ENCODE measurements at regions not wholly inside any gene's neighbourhood (a gene's known extent, or its start where the extent isn't known, plus 50 kb on each side); places are given as distances from the start of the nearest gene placed in this dataset.

- no peak for DNase-seq
Measured at GRCh38 chr2:46239175-46239846, 57.9 kb upstream of the EPAS1 start.

- peak; percentile 48 for DNase-seq
Measured at GRCh38 chr2:46239847-46240181, 57.4 kb upstream of the EPAS1 start.

DNA sequence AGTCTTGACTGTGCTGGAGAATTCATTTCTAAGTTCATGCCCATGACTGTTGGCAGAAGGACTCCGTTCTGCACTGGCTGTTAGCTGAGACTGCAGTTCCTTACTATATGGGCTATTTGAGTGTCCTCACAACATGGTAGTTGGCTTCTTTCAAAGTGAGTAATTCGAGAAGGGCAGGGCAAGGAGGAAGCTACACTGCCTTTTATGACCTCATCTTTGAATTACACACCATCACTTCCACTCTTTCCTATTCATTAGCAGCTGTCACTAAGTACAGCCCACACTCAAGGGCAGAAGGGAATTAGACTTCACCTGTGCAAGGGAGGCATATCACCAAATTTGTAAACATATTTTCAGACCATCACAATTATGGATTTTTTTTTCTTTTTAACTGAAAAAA lies 55.9 kb upstream of the EPAS1 start:
- DNase-seq = no peak

DNA sequence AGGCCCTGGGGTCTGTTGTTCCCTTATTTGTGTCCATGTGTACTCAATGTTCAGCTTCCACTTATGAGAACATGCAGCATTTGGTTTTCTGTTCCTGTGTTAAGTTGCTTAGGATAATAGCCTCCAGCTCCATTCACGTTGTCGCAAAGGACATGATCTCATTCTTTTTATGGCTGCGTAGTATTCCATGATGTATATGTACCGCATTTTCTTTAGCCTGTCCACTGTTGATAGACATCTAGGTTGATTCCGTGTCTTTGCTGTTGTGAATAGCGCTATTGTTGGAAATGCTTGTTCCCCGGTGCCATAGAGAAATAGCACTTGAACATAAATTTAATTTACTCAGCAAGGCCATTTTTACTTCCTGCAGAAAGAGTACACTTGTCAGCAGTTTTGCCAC lies 51.3 kb upstream of the EPAS1 start:
- no peak for DNase-seq

GRCh38 chr2:46246790-46247189 lies 50.4 kb upstream of the EPAS1 start:
- DNase-seq = no peak

All from stimulated activated CD4-positive, alpha-beta T cell treated with anti-CD3 and anti-CD28 coated beads, Interleukin-12 subunit alpha, Interleukin-12 subunit beta, amount 100 ng/mL, for 4 hours (primary cell).